Right lobe of liver (tissue), 6 donors: ENCODE measurements at regions not wholly inside any gene's neighbourhood (a gene's known extent, or its start where the extent isn't known, plus 50 kb on each side); places are given as distances from the start of the nearest gene placed in this dataset.
A peak's percentile ranks its signal among the peaks of the same experiment; 100 is the strongest.

Experiments
- ATAC-seq, 4 donors: fragments of 200-7000 bp; cut with Tn5 transposase; one replicate each; pipeline ENCODE4 v1.9.1; 2020; ENCODE audit warnings: mild to moderate bottlenecking in 4 of 4, moderate library complexity in 4 of 4
- DNase-seq, 3 donors: peaks; one replicate each; pipeline ENCODE4 v3.0.0-alpha.2; 2020
- H3K27ac ChIP-seq, 3 donors: fragments of 200-600 bp; one replicate each; pipeline ENCODE4 v1.8.0; 2022
- H3K27me3 ChIP-seq, 2 donors: fragments of 200-600 bp; one replicate each; pipeline ENCODE4 v1.8.0; 2022
- H3K36me3 ChIP-seq, 4 donors: fragments of 200-600 bp; sonication (generic) in 1 of 4; one replicate each; pipeline versions ENCODE4 v1.5.1 to v1.8.0; 2017 to 2022; ENCODE audit warnings: control low read depth in 1 of 4
- H3K4me1 ChIP-seq, 4 donors: fragments of 200-600 bp; sonication (generic) in 1 of 4; one replicate each; pipeline versions ENCODE4 v1.5.1 to v1.8.0; 2017 to 2022; ENCODE audit warnings: control low read depth in 1 of 4
- H3K4me3 ChIP-seq, 3 donors: fragments of 200-600 bp; one replicate each; pipeline ENCODE4 v1.8.0; 2022
- H3K9me3 ChIP-seq, 4 donors: fragments of 200-600 bp; sonication (generic) in 1 of 4; one replicate each; pipeline versions ENCODE4 v1.5.1 to v1.8.0; 2017 to 2022; ENCODE audit warnings: control low read depth in 1 of 4
- CTCF ChIP-seq, 4 donors: fragments of 200-600 bp in 3 of 4; fragments of 450-650 bp in 1 of 4; IDR thresholded peaks; one replicate each; pipeline versions ENCODE4 v1.5.1 to v1.8.0; 2016 to 2022; ENCODE audit warnings: antibody characterized with exemption in 4 of 4, mild to moderate bottlenecking in 2 of 4
- POLR2A ChIP-seq: fragments of 450-650 bp; IDR thresholded peaks from one replicate; pipeline ENCODE4 v1.6.1; 2017; ENCODE audit warnings: antibody characterized with exemption, mild to moderate bottlenecking
- WGBS: methylation state at CpG from one replicate; pipeline ENCODE4 v1.1.6; 2018; ENCODE audit warnings: low coverage, low lambda C conversion rate; ENCODE audit not compliant: insufficient coverage; ENCODE audit errors: missing lambda C conversion rate; 5-methylcytosine and 5-hydroxymethylcytosine counted together
- intact Hi-C, 2 donors: fragments of 100-400 bp; cut with DNase I; formaldehyde crosslinking; loops; one replicate each; pipeline versions ENCODE4 v1.11.2 to v1.14.1; 2022
- donor health status: DM: no; HTN: yes; CAD: no.
- donor health status: DM: no; HTN: no; CAD: no.
- donor health status: DM: no; HTN: no; CAD: no.
- donor health status: DM: no; HTN: yes; CAD: no.
- donor health status: DM: no; HTN: yes; CAD: no.

GRCh38 chr12:67449591-67450052, 180.5 kb downstream of the CAND1 start:
- intact Hi-C loops: loop anchor here in 1 of 2 donors (10.0 kb wide), 1 partner anchor 95 kb away; no protein-coding TSS in a partner anchor
- Histone ChIP-seq H3K4me1 (no peaks in the 10 kb centered on the region), H3K4me3 (no peak overlapping the region), H3K27ac (no peak overlapping the region), H3K36me3 (no peaks in the 10 kb centered on the region), H3K9me3 (no peaks in the 10 kb centered on the region), H3K27me3 (no peaks in the 10 kb centered on the region)
- DNase-seq (no peak), ATAC-seq (no peak)
- 45% methylated on average over 6 of the region's 6 CpGs for WGBS
- no peak for TF ChIP-seq CTCF (IDR thresholded peaks at IDR 0.05)
- no peak for TF ChIP-seq POLR2A

GRCh38 chr12:67450441-67450840, 181.3 kb downstream of the CAND1 start:
- Histone ChIP-seq H3K9me3 (no peaks in the 10 kb centered on the region), H3K27me3 (no peaks in the 10 kb centered on the region), H3K27ac (no peak overlapping the region), H3K4me3 (no peak overlapping the region), H3K4me1 (no peaks in the 10 kb centered on the region), H3K36me3 (no peaks in the 10 kb centered on the region)
- intact Hi-C loops: no loop called here
- 52% methylated on average over 4 of the region's 4 CpGs for WGBS
- ATAC-seq (no peak), DNase-seq (no peak)
- TF ChIP-seq POLR2A (no peak), CTCF (IDR thresholded peaks at IDR 0.05) (no peak)

- H3K36me3 ChIP-seq: no peaks in the 10 kb centered on the region
- TF ChIP-seq CTCF (IDR thresholded peaks at IDR 0.05) (no peak), POLR2A (no peak)
- 46% methylated on average over 4 of the region's 4 CpGs for WGBS
- ATAC-seq: no peak
- no peaks in the 10 kb centered on the region for H3K4me1 ChIP-seq
- intact Hi-C loops: no loop called here
- H3K4me3 ChIP-seq: no peak overlapping the region
- H3K27me3 ChIP-seq: no peaks in the 10 kb centered on the region
- no peak overlapping the region for H3K27ac ChIP-seq
- no peaks in the 10 kb centered on the region for H3K9me3 ChIP-seq
- no peak for DNase-seq
Observed at GRCh38 chr12:67451206-67451605, 182.0 kb downstream of the CAND1 start.

- DNase-seq (no peak), ATAC-seq (peak in 2 of 4 donors; percentile 50 to 53)
- H3K36me3 ChIP-seq: no peaks in the 10 kb centered on the region
- peaks cover 0 to 6% (median 0%) of the 10 kb centered on the region in 4 donors for H3K4me1 ChIP-seq
- intact Hi-C loops: no loop called here
- no peaks in the 10 kb centered on the region for H3K9me3 ChIP-seq
- no peak overlapping the region for H3K4me3 ChIP-seq
- WGBS: 69% methylated on average over 7 of the region's 7 CpGs
- H3K27ac ChIP-seq: no peak overlapping the region
- no peak for TF ChIP-seq POLR2A
- TF ChIP-seq CTCF (IDR thresholded peaks at IDR 0.05): no peak
- H3K27me3 ChIP-seq: no peaks in the 10 kb centered on the region
Observed at GRCh38 chr12:67452119-67452805, 183.1 kb downstream of the CAND1 start.
